NCI-H748 (cell line): ENCODE measurements at regions not wholly inside any gene's neighbourhood (a gene's known extent, or its start where the extent isn't known, plus 50 kb on each side); places are given as distances from the start of the nearest gene placed in this dataset.
"Not testable (repeated sequence)": the region's sequence is repeated elsewhere in the genome, so short reads cannot be mapped to it uniquely, and the experiment has no call there.

ENCODE experiments used
- DNase-seq: peaks from one replicate; lab custom pipeline; 2025; ENCODE audit not compliant: unreplicated experiment; lab: John Stamatoyannopoulos, UW

DNA sequence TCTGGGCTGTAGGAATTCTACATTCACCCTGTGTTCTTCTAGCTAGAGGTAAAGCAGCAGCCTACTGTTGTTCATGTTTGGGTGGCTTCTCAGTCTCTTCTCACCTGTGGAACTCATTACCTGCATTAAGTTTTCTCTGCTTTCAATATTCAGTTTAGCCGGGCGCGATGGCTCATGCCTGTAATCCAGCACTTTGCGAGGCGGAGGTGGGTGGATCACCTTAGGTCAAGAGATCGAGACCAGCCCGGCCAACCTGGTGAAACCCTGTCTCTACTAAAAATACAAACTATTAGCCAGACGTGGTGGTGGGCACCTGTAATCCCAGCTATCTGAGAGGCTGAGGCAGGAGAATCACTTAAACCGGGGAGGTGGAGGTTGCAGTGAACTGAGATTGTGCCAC, 139.8 kb upstream of the UBE2E3 start:
- DNase-seq = no peak

DNA sequence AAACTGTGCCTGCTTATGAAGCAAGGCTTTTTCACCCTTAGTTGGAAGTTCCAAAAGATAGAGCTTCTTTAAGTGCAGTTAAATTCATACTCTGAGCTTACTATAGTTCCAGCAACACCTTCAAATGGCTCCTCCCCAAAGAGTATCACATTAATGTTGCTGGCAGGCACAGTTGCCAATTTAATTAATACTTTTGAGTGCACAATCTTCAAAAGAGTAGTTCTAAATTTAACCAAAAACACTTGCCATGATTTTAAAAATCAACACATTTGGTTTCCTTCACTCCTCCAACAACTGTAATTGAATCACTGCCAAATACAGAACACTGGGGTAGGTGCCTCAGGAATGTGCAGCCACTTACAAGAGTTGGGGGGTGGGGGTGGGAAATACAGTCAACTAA, 150.6 kb upstream of the UBE2E3 start:
- DNase-seq = no peak

DNA sequence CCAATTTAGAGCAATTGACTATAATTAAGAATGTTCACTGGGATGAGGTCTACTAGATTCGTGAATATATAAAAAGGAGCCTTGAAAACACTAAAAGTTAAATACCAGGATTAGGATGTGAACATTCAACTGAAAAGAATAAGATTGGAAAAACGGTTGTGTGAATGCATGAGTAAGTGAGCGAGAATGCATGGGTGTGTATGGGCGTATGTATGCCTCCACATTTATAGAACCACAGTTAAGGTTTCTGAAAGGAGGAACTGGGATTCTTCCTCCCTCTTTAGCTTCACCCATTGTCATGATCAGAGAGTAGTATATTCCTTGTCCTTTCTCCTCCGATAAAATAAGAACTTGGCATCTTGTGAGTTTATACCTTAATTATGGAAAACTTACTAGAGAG, 151.1 kb upstream of the UBE2E3 start:
- DNase-seq = no peak

DNA sequence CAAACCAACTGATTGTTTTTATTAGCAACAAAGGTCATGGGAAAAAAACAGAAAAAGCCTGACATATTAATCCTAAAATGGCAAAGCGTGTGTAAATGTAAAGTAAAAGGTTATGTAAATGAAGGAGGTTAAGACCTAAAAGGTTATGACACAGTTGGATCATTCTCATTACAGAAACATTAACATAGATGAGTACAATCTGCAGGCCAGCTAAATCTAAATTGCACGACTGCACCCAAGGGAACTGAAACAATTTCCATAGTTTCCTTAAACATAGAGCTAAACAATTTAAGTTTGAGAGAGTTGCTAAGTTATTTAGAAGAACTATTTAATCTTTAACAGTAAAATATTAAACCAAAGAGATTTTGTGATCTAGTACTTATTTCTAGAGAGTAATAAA, 151.6 kb upstream of the UBE2E3 start:
- no peak for DNase-seq

DNA sequence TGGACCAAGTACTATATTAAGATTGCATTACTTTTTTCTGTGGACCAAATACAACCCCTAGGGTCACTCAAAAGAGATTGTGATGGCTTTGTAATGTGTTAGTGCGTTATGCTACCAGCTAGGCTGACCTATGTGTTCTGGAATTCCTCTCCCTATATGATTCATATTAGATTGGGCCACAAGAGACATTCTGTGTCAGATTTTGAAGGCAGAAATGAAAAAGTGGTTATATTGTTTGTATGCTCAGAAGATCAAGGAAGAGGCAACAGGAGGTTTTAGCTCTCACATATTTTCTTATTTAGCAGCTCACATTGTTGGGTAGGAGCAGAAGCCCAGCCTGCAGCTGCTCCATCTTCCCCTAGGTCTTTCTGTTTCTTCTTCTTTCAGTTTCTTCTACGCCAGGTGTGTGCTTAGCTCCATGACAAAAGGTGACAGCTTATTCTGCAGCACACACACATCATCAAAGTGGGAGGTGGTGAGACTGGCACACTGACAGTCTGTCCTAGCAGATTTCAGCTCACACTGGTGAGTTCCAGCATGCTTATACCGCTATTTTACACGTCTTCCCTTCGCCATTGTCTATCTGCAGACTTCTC, 156.8 kb upstream of the UBE2E3 start:
- DNase-seq = no peak

DNA sequence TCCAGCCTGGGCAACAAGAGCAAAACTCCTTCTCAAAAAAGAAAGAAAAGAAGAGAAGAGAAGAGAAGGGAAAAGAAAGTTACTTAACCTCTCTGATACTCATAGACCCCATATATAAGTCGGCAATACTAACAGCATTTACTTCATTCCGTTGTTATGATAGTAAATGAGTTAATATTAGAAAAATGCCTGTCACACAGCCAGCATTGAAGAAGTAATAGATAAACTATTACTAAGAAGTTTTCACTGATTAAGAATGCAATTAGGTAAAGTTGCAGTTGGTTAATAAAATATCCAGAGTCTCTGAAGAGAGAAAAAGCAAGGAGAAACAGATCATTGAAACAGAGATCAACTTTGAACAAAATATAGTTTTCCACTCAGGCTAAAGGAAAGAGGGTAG, 161.3 kb upstream of the UBE2E3 start:
- no peak for DNase-seq

DNA sequence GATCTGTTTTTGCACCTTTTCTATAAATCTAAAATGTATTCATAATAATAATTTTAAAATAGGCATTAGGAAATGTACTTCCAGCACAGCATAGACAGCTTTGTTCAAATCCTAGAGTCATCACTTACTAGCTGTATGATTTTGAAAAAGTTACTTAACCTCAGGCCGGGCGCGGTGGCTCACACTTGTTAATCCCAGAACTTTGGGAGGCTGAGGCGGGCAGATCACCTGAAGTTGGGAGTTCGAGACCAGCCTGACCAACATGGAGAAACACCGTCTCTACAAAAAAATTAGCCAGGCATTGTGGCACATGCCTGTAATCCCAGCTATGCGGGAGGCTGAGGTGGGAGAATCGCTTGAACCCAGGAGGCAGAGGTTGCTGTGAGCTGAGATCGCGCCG, 161.7 kb upstream of the UBE2E3 start:
- DNase-seq = not testable (repeated sequence)

DNA sequence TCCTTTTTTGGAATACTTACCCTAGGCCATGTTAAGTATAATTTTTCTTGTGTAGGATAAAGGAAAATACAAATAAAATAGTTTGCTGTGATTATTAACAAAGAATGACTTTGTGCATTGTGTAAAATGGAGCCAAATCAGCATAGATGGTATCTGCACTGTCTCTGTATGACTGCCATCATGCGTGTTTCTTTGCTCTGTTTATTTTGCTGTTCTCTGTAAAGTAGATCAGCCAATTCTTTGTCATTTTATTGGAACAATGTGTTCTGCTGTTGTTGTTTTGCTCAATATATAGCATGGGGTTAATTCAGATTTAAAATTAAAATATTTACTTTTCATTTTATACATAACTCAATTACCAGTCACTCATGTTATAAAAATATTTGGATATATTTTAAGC, 181.3 kb upstream of the UBE2E3 start:
- no peak for DNase-seq

DNA sequence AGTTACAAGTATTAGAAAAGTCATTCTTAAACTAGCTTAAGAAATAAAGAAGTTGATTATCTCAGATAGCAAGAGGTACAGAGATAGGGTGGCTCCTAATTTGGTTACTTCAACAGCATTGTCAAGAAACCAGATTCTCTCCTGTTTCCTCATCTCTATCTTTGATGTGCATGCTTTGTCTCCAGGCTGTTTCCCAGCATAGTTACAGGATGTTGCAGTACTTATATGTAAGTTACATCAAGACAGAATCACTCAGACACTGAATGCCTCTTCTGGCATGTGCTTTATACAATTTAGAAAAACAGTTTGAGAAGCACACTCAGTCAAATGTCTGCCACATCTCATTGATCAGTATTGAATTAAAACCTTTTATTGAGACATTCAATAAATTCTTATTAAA, 189.5 kb upstream of the UBE2E3 start:
- no peak for DNase-seq

DNA sequence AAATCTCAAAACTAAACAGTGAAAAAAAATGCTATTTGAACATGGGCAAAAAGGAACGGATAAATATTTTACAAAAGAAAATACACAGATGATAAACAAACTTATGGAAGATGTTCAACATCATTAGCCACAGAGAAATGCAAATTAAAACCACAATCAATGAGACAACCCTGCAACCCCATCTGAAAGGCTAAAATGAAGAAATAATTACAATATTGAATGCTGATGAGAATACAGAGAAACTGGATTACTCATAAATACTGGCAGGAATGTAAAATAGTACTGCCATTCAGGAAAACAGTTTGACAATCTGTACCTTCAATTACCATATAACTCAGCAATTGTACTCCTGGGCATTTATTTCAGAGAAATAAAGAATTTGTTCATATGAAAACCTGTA, 193.1 kb upstream of the UBE2E3 start:
- DNase-seq = no peak

DNA sequence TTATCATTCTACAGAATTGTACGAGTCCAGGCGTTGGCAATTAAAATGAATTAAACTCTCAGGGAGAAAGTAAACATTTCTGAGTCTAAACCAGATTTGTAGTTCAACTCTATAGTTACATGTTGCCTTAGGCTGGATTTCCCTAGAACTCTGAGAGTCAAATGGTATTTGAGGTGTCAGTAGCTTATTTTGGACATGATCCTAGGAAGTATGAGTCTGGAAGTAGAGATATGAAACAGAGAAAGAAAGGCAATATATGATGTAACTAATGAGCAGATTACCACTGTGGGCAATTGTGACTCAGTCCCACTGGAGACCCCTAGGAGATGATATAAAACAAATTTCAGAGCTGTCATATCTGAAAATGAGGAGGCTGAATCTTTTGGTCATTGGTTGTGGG, 199.1 kb upstream of the UBE2E3 start:
- peak; percentile 21 for DNase-seq

DNA sequence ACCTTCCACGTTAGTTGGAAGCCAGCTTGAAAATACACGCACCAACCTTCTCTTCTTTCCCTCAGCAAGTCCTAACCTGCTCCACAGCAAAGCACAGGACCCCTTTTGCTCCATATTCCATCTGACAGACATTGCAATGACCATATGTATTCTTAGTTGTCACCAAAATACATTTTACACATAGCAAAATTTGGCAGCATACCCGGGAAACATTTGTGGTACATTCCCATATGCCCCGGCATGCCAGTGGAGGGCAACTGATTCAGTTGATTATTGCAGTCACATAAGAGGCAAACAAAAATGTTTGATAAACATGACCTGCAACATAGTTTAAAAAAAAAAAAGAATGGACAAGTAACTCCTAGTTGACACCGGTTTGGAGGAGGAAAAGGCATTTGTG, 202.1 kb upstream of the UBE2E3 start:
- no peak for DNase-seq

DNA sequence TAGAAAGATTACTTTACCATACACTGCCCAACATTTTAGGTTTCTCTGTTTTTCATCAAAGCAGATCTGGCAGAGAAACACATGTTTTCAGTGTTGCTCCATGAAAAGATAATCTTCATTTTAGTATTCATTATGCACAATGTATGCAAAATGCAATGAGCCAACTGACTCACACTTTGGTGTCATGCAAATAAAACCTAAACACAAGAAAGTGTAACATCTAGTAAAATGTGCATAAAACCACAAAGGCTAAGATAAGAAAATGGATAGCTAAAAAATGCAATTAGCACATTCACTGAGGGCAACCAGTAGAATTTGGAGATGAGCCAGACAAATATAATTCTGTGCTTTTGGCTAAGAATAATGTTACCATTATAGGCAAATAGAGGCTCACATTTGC, 203.5 kb upstream of the UBE2E3 start:
- no peak for DNase-seq

DNA sequence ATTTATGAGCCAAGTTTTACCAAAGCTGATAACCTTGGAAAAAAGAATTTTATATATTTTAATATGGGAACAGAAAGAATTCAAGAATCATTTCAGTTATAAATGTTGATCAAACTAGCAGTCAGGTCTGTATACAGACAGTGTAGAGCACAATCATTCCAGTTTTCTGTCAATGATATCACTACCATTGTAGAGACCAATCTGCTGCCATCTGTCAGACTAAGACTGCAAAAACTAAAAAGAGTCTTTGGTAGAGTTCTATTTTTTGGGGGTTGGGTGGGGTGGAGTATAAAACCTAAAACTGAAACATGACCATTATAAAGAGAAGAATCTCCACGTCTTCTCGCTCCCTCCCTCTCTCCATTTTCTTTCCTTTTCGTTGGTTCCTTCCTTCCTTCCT, 204.7 kb upstream of the UBE2E3 start:
- DNase-seq = no peak

DNA sequence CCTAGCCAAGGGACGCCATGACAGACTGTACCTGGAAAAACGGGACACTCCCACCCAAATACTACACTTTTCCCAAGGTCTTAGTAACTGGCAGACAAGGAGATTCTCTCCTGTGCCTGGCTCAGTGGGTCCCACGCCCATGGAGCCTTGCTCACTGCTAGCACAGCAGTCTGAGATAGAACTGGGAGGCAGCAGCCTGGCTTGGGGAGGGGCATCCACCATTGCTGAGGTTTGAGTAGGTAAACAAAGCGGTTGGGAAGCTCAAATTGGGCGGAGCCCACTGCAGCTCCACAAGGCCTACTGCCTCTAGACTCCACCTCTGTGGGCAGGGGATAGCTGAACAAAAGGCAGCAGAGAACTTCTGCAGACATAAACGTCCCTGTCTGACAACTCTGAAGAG, 215.1 kb upstream of the UBE2E3 start:
- DNase-seq = peak; percentile 54

DNA sequence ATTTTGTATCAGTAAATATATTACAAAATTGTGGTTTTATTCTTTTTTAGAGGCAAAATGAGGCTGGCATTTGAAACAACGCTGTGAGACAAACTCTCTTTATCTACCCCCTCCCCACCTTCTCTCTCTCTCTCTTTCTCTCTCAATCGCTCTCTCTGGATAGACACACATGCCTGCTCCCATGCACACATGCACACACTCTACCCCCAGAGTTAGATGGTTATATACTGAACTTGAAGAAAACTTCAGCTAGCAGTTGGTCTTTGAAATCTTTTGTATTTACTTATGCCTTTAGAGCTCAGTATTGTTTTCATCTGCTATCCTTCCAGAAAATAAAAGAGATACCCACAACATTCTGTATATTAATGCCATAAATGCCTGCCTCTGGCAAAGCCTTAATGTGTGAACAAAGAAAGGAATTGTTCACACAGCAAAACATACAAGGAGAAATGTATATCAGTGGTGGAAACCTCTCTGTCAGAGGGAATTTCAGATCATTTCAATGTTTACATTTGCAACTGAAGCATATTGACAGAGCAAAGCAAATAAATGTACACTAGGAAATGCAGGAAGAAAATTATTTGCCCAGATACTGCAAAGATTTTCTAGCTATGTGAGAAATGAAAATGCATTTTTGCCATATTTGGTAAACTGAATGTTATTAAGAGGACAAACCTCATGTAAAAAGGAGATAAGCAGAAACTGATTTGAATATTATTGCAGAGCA, 217.0 kb upstream of the UBE2E3 start:
- peak; percentile 71 for DNase-seq

DNA sequence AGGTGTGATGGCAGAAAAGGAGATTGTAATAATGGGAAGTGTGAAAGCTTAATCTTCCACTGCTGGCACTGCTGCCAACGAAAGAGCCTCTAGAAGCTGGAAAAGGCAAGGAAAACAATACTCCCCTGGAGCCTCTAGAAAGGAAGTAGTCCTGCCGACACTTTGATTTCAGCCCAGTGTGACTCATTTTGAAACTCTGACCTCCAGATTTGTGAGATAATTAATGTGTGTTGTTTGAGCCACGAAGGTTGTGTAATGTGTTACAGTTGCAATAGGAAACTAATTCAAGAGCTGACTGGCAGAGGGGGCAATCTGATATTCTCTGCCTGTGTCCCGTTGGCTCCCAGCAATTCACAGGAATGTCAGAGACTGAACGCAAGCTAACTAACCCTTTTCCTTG, 219.2 kb upstream of the UBE2E3 start:
- DNase-seq = no peak

DNA sequence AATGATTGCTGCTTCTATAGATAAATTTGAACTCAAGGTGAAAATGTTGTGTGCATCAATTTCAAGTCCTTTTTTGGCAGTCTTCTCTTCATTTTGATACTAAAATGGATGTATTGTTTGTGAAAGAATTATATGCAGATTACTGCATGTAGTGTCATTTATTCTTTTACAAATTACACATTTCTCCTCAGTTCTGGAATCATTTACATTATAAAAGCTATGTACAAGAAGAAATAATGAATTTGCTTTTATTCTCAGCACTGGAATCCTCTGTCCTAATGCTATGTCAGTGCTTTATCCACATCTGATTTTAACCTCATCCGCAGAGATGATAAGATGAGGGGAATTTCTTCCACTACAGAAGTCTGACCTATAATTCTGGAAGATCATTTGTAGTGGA, 220.8 kb upstream of the UBE2E3 start:
- no peak for DNase-seq

DNA sequence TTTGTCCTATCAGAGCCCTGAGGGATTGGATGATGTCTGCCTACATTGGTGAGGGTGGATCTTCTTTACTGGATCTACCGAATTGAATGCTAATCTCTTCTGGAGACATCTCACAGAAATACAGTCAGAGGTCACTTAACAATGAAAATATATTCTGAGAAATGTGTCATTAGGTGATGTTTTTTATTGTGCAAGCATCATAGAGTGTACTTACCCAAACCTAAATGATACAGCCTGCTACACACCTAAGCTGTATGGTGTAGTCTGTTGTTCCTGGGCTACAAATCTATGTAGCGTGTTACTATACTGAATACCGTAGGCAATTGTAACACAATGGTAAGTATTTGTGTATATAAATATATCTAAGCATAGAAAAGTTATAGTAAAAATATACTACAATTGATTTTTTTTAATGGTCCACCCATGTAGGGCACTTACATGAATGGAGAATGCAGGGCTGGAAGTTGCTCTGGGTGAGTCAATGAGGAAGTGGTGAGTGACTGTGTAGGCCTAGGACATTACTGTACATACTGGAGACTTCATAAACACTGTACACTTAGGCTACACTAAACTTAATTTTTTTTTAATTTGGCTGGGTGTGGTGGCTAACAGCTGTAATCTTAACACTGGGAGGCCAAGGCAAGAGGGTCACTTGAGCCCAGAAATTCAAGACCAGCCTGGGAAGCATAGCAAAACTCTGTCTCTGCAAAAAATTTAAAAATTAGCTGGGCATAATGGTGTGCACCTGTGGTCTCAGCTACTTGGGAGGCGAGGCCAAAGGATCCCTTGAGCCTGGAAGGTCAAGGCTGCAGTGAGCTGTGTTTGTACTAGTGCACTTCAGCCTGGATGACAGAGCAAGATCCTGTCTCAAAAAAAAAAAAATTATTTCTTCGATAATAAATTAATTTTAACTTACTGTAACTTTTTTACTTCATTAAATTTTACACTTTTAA, 226.3 kb upstream of the UBE2E3 start:
- DNase-seq = no peak

DNA sequence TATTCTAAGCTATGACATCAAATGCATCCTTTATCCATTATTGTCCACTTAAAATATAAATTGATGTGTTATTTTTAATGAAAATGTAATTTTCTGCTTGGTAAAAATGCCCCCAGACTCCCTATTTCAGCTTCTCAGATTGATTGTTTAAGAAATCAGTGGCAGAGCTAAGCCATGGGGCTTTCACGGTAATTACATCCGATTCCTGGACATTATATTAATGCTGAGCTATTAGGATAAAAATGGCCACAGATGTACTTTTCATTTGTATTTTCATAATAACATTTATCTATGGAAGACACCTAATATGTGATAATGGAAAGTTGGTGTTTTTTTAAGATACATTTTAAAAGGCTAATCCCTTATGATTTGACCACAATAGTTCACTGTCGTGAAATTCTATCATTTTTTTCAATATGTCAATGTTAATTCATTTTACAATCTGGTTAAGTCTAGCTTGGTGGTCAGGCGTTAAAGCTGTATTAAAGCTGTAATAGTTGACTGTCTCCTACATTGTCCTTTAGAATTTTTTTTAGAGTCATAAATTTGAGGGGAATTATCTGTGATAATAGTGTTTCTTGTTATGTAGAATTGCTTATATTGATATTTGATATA, 229.0 kb upstream of the UBE2E3 start:
- DNase-seq = no peak

DNA sequence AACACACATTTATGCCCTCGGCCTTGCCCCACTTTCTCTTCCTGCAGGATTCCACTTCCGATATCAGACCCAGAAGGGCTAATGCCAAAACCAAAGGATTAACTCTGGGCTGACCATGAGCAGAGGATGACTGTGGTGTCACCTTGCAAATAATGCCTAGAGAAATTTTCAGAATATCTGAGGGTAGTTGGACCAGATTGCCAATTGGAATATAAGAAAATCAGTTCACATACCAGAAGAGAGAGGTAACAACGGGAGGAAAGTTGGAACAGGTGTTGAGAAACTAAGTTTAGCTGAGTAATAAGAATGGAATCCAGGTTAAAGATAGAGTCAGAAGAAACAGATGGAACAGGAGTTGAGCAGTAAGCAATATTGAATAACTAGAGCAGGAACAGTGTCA, 232.7 kb upstream of the UBE2E3 start:
- DNase-seq = no peak

DNA sequence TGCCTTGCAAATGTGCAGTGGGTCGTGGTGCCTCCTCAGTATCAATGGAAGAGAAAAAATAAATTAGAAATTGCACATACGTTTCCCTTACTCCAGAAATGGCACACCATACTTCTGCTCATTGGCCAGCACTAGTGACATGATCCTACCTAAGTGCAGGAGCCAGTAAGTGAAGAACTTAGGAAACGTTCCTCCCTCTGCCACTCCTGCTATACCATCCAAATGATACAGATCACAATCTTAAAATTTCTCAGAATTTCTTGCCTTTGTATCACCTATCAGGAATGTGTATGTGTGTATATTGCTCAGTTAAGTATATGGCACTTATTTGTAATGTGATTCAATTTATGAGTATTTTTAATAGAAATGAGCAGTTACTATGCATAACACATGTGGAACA, 237.0 kb upstream of the UBE2E3 start:
- DNase-seq = no peak
